ENCODE measurements at regions not wholly inside any gene's neighbourhood (a gene's known extent, or its start where the extent isn't known, plus 50 kb on each side); places are given as distances from the start of the nearest gene placed in this dataset.

DNA sequence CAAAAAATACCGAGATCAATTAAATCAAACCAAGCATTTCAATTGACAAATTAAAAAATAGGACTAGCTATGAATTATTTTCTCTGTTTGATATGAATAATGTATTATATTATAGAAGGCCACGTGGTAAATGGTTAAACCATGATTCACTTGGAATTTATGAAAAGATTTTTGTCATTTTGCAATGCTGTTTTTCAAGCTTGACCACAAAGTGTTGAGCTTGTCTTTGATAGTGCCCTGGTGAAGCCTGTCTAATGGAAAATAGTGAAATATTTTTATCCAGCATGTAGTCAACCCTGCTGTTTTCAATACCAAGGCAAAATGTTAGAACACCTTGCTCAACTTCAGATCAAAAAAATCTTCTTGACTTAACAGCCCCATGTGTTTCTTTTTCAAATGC is 288.0 kb upstream of the PRMT6 start:
- DNase-seq (ENCODE audit: low read depth) = no peak
- TF ChIP-seq, protein P1, sequence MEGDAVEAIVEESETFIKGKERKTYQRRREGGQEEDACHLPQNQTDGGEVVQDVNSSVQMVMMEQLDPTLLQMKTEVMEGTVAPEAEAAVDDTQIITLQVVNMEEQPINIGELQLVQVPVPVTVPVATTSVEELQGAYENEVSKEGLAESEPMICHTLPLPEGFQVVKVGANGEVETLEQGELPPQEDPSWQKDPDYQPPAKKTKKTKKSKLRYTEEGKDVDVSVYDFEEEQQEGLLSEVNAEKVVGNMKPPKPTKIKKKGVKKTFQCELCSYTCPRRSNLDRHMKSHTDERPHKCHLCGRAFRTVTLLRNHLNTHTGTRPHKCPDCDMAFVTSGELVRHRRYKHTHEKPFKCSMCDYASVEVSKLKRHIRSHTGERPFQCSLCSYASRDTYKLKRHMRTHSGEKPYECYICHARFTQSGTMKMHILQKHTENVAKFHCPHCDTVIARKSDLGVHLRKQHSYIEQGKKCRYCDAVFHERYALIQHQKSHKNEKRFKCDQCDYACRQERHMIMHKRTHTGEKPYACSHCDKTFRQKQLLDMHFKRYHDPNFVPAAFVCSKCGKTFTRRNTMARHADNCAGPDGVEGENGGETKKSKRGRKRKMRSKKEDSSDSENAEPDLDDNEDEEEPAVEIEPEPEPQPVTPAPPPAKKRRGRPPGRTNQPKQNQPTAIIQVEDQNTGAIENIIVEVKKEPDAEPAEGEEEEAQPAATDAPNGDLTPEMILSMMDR (IDR thresholded peaks at IDR 0.05; ENCODE audit: insufficient read depth, low read depth, low read length, missing control alignments) = no peak
- no peak overlapping the region for H3K4me3 ChIP-seq (ENCODE audit: low read depth, low read length)

GRCh38 chr1:106773206-106773605 is 283.3 kb upstream of the PRMT6 start:
- TF ChIP-seq, protein P1 (IDR thresholded peaks at IDR 0.05; ENCODE audit: insufficient read depth, low read depth, low read length, missing control alignments) = no peak
- H3K4me3 ChIP-seq (ENCODE audit: low read depth, low read length) = no peak overlapping the region
- no peak for DNase-seq (ENCODE audit: low read depth)

DNA sequence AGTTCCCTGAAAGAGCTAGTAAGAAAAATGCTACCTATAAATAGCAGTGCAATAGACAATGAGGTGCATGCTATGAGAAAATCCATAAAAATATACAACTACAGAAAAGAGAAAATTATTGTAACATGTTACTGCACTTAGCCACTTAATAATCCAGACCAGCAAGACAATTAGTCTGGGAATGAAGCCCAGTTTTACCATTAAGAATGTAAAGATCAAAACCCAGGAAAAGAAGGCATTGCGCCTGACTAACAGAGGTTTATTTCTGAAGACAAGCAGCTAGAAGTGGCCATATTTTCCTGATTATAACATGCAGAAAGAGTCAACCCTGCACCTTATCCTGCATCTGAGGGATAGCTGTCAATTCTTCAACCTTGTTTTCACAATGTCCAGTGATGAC is 276.4 kb upstream of the PRMT6 start:
- DNase-seq (ENCODE audit: low read depth) = no peak
- TF ChIP-seq, protein P1 (IDR thresholded peaks at IDR 0.05; ENCODE audit: insufficient read depth, low read depth, low read length, missing control alignments) = no peak
- no peak overlapping the region for H3K4me3 ChIP-seq (ENCODE audit: low read depth, low read length)

DNA sequence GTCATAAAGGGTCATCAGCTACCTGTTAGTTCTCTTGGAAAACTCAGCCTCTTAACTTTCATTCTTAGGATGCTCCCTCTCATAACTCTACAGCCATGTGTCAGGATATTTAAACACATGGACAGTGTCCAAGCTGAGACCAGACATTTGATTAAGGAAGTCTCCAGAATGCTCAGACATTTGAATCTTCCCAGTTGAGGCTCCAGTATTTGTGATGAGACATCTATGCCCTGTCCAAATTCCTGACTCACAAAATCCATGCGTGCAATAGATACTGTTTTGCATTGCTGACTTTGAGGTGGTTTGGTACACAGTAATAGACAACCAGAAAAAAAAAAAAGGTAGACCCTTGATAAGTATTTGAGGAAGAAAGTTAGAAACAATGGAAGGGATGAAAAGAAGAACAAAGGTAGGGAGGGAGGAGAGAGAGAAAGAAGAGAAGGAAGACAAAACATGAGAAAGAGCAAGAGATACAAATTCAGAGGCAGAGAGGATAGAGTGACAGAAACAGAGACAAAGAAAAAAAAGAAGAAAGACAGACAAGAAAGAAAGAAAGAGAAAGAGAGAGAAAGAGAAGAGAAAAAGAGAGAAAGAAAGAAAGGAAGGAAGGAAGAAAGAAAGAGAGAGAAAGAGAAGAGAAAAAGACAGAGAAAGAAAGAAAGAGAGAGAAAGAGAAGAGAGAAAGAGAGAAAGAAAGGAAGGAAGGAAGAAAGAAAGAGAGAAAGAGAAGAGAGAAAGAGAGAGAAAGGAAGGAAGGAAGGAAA is 275.5 kb upstream of the PRMT6 start:
- DNase-seq (ENCODE audit: low read depth) = no peak
- no peak overlapping the region for H3K4me3 ChIP-seq (ENCODE audit: low read depth, low read length)
- TF ChIP-seq, protein P1 (IDR thresholded peaks at IDR 0.05; ENCODE audit: insufficient read depth, low read depth, low read length, missing control alignments) = no peak

DNA sequence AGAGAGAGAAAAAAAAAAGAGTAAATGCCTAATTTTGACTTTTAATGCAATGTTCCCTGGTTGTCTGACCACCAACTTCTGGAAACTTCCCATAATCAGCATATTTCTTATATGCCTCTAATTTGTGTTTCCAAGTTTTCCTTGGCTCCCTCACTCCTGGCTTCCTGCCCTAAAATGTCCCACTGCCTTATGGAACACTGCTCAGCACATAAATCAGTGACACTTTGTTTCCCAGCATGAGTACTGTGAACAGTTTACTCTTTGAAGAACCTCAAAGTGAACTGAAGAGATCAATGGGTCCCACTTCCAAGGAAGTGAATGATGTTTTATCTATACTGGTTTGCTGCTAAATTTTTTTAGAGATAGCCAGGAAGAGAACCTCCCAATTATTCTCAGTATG is 271.3 kb upstream of the PRMT6 start:
- no peak for DNase-seq (ENCODE audit: low read depth)
- TF ChIP-seq, protein P1 (IDR thresholded peaks at IDR 0.05; ENCODE audit: insufficient read depth, low read depth, low read length, missing control alignments) = no peak
- no peak overlapping the region for H3K4me3 ChIP-seq (ENCODE audit: low read depth, low read length)

DNA sequence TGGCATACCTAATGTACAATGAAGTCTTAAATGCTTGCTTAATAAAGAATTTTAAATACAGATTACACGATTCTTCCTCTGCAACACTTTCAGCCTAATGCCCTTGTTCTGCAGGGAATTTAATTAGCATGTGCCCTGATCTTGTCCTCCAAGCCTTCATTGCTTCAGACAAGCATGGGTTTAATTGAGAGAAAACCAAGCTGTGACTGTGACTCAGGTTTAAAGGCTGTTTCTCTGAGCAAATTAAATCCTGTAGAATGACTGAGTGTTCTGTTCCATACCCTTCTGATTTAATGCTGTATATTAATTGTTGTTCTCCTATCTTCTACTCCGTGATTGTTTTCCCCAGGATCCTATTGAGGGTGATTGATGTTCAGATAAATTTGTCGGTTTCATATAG is 269.0 kb upstream of the PRMT6 start:
- TF ChIP-seq, protein P1 (IDR thresholded peaks at IDR 0.05; ENCODE audit: insufficient read depth, low read depth, low read length, missing control alignments) = no peak
- DNase-seq (ENCODE audit: low read depth) = no peak
- H3K4me3 ChIP-seq (ENCODE audit: low read depth, low read length) = no peak overlapping the region

GRCh38 chr1:106789686-106790085 is 266.8 kb upstream of the PRMT6 start:
- H3K4me3 ChIP-seq (ENCODE audit: low read depth, low read length) = no peak overlapping the region
- DNase-seq (ENCODE audit: low read depth) = no peak
- TF ChIP-seq, protein P1 (IDR thresholded peaks at IDR 0.05; ENCODE audit: insufficient read depth, low read depth, low read length, missing control alignments) = no peak

All from GM12865 (cell line).